Loucy (cell line): ENCODE measurements at regions not wholly inside any gene's neighbourhood (a gene's known extent, or its start where the extent isn't known, plus 50 kb on each side); places are given as distances from the start of the nearest gene placed in this dataset.

Source experiments
- CTCF ChIP-seq: fragments of 200-600 bp; sonication (generic); conservative IDR thresholded peaks from 2 replicates; pipeline ENCODE4 v1.5.1; 2014; ENCODE audit warnings: mild to moderate bottlenecking, antibody characterized with exemption, low read length
- EZH2phosphoT487 ChIP-seq: fragments of 200-600 bp; IDR thresholded peaks from 2 replicates; pipeline ENCODE4 v1.6.1; 2018; ENCODE audit warnings: antibody characterized with exemption, mild to moderate bottlenecking, moderate library complexity, borderline replicate concordance

GRCh38 chr5:114053372-114053771, 308.5 kb upstream of the KCNN2 start:
- TF ChIP-seq CTCF (no peak), EZH2phosphoT487 (no peak)
